HS-5 (cell line): ENCODE measurements at regions not wholly inside any gene's neighbourhood (a gene's known extent, or its start where the extent isn't known, plus 50 kb on each side); places are given as distances from the start of the nearest gene placed in this dataset.

Experiments
- DNase-seq: peaks from one replicate; pipeline ENCODE4 v3.0.0-alpha.2; 2012; ENCODE audit warnings: low read depth

DNA sequence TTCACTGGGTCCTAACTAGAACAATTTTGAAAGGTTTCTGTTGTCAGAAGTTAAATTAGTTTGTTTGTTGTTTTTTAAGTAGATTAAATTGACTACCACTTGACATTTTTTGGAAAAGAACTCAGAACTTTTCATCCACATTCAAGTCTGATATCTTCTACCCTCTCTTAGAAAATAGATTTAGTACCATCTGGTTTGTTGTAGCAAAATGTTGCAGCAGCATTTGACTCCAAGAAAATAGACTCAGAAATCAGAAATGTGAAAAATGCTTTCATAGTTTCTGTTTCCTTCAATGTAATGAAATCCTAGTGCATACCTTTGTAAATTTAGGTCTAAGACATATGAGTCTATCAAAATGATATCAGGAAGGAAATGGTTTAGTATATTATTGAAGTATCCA lies 256.3 kb upstream of the CLEC14A start:
- no peak for DNase-seq

DNA sequence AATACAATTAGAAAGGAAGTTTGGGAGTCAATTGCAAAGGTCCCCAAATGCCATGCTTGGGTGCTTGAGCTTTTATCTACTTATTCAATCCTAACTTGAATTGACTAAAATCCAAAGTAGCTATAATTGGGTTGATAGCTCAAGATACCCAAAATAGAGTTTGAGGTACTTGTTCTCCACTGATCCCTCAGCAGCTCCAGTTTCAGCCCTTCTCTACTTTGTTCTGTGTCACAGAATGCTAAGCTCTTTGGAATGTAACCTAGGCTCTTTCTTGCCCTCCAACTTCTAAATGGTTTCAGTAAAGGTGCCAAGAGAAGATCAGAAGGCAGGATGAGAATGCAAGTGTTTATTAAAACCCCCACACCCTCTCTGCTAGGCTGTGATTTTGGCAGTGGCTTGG lies 251.4 kb upstream of the CLEC14A start:
- no peak for DNase-seq

DNA sequence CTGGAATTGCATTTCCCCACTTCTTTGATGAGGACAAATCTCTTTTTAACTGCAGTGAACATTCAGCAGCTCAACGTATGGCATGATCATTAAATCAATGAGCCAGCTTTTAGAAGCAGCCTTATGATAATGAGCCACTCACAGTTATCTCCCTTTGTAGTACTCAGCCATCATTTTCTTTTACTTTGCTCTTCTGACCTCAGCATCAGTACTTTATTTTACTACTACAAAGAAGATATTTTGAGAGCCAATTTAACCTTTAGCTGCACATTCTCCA lies 250.0 kb upstream of the CLEC14A start:
- no peak for DNase-seq

DNA sequence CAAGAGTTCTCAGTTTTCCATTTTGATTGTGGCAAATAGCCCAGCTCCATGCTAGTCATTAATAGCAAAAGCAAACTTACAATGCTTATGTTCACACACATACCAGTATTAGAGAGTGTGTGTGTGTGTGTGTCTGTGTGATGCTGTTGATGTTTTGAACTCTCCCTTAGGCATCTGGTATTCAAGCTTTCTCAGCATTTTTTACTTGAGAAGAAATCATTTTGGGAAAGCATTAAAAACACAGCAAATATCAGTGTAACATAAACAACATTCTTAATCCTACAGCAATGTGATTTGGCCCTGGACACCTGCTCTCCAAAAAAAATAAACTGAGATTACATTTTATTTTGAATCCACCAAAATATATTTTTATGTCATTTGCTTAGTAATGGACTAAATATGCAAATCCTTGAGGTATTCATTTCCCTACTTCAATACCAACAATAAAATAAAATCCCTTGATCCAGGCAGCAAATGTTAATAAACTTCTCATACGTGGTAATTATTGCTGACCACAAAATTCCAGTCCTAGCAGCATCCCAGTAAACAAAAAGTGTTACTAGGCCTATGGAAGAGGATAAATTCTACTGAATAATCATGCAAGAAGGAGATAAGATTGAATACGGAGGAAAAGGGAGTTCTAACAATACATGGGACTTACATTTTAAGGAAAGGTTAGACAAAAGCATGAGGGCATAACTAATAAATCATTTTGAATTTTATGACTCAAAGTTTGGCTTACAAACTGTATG lies 249.5 kb upstream of the CLEC14A start:
- no peak for DNase-seq

DNA sequence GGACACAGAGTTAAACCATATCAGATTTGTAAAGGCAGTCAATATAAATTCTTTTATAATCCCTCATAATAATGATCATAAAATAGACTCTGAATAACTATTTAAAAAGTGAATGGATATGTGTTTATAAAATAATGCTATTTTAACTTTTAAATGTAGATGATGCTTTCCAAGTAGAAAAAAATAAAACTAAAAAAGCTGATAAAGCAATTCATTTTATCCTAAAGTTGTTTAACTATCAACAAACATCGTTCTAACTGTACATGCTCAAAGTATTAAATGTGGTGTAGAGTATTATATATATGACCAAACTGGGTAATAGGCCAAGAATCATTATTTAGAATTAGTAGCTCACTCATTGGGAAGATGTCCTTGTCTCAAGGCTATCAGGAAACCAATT lies 248.3 kb upstream of the CLEC14A start:
- DNase-seq: no peak

DNA sequence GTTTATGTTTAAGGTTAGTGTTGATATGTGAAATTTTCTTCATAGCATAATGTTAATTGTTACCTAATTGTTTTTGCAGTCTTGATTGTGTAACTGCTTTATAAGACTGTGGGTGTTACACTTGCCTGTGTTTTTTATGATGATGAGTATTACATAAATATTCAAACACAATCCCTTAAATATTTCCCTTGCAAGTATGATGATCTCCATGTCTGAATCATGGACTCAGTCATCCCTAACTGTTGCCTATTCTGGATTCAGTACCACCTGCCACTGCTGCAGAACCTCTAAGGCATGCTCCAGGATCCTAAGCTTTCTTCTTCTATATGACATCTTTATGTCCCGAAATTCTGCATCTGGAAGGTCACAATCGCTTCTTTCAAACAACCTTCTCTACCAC lies 246.3 kb upstream of the CLEC14A start:
- no peak for DNase-seq

DNA sequence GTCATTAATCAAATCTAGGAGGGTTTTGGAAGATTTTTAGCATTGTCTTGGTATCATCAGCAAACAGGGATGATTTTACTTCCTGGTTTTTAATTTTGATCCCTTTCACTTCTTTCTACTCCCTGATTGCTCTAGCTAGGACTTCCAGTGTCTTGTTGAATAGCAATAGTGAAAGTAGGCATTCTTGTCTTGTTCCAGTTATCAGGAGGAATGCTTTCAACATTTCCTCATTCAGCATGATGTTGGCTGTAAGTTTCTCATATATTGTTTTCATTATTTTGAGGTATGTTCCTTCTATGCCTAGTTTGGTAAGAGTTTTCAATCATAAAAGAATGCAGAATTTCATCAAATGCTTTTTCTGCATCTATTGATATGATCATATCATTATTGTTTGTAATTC lies 244.2 kb upstream of the CLEC14A start:
- DNase-seq: no peak

DNA sequence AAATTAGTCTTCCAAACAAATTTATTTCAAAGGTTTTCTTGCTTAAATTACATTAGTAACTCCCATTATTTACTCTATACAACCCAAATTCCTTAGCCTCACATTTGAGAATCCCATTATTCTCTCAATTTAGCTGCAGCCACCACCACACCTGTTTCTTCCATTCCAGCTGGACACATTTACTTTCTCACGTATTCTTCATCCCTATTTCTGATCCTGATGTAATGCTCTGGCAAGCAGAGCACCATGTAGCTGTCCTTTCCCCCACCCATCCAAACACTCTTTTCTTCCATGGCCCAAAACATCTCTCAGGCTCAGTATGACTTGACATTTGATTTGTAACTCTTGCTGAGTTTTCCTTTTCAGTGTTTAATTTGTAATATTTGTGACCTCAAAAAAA lies 240.2 kb upstream of the CLEC14A start:
- DNase-seq: no peak

DNA sequence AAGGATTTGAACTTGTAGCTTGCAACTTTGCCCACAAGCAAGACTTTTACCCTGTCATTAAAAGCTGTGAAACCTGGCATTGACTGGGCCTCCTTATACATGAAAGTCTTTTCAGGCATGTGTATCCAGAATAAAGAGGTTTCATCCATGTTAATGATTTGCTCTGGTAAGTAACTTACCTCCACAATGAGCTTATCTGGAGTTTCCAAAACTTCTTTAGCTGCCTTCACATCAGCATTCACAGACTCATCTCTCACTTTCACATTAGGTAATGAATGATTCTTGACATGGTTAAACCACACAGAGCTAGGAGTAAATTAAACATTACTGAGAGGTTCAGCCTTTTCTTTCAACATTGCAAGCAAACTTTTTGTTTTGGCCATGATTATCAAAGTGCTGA lies 234.4 kb upstream of the CLEC14A start:
- DNase-seq: no peak

DNA sequence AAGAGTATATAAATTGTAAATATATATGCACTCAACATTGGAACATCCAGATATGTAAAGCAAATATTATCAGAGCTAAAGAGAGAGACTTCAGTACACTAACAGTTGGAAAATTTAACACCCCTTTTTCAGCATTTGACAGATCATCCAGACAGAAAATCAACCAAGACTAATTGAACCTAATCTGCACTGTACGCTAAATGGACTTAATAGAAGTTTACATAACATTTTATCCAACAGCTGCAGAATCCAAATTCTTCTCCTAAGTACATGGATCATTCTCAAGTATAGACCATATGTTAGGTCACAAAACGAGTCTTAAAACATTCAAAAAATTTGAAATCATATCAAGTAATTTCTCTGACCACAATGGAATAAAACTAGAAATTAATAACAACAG lies 229.1 kb upstream of the CLEC14A start:
- no peak for DNase-seq

DNA sequence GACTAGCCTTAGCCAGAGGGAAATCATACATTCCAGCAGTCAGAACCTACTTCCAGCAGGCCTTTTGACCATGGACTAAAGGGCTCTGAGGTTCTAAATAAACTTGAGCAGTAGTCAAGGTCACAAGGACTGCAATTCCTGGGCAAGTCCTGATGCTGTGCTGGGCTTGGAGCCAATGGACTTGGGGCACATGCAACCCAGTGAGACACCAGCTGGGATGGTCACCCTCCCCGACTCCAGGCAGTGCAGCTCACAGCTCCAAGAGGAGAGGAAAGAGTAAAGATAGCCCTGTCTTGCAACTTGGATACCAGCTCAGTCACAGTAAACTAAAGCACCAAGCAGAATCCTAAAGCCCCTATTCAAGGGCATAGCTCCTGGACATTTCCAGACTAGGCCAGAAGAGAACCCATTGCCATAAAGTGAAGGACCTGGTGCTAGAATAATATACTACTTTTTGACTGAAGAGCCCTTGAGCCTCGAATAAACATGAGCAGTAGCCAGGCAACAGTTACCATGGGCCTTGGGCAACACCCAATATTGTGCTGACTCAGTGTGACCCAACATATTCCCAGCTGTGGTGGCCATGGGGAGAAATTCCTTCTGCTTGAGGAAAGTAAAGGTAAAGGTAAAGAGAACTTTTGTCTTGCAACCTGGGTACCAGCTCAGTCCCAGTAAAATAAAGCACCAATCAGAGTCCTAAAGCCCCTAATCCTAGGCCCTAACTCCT lies 226.2 kb upstream of the CLEC14A start:
- no peak for DNase-seq

DNA sequence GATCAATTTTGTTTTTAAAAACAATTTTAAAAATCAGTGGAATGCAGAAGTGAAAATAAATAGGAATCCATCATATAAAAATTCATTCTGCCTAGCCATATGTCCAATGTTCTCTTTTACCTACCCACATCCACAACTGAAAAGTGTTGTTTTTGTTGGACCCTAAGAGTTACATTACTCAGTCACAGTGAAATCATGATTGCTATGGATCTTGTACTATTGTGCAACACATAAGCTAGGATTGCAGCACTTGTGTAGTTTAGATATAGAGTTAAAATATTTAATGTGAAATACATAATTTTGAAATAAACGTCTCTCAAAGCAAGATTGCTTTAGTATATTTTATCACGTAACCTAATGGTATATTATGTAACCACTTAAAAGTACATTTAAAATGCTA lies 213.3 kb upstream of the CLEC14A start:
- DNase-seq: no peak

DNA sequence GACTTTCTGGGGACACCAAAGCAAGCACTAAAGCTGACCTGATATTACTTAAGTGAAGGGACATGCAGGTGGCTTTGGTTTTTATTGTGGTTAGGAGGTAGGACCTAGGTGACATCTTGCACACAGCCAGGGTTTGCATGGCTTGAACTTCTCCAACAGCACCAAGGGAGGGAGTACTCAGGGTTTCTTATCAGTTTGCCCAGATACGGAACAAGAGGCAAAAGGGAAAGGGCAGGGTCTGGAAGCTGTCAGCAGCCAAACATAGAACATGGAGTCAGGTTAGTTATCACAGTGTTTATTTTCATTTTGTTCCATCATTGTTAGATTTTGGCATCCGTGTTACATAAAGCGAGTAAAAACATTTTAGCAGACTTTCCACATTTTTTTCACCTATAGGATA lies 186.3 kb upstream of the CLEC14A start:
- no peak for DNase-seq

DNA sequence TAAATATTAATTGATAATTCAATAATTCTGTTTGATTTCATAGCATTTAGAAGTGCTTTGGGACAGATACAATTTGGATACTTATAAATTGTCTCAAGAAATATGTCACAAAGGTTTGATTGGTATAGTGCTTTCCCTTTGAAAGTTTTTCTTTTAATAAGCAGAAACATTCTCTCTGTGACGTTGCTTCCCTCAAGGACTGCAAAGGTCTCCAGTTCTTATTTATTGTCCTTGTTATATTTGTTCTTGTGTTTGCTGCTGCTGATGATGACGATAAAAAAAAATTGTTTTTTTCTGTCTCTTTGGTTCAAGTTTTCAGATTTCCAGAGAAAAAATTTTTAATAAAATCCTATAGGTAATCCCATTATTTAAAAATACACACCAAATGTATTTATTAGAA lies 176.3 kb upstream of the CLEC14A start:
- DNase-seq: no peak

DNA sequence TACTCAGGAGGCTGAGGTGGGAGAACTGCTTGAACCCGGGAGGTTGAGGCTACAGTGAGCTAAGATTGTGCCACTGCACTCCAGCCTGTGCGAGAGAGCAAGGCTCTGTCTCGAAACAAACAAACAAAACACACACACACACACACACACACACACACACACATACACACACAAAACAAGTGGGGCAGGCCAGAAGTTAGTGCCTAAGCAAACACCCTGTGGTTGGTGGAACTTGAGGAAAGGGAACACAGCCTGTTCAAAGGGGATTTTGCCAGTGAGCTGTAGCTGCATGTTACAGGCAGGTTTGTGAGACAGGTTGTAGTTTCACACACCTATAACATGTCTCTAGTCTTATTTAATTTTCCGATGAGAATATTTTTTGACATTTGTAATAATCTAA lies 175.3 kb upstream of the CLEC14A start:
- DNase-seq: no peak

DNA sequence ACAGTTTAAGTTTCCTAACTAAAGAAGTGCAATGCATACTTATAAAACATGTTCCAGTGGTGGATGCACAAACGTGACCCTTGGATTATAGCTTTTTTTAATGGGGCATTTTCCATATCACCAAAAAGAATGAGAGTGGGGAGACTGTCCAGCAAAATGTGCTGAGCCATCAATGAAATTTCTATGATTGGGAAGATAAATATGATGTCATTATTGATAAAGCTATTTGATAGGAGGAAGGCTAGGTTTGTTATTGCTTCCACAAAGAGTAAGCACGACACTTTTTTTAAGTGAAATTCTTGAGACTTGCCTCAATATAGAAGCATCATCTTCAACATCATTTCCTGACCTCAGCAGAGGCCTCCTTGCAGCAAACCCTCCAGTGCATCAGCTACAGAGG lies 174.6 kb upstream of the CLEC14A start:
- no peak for DNase-seq

DNA sequence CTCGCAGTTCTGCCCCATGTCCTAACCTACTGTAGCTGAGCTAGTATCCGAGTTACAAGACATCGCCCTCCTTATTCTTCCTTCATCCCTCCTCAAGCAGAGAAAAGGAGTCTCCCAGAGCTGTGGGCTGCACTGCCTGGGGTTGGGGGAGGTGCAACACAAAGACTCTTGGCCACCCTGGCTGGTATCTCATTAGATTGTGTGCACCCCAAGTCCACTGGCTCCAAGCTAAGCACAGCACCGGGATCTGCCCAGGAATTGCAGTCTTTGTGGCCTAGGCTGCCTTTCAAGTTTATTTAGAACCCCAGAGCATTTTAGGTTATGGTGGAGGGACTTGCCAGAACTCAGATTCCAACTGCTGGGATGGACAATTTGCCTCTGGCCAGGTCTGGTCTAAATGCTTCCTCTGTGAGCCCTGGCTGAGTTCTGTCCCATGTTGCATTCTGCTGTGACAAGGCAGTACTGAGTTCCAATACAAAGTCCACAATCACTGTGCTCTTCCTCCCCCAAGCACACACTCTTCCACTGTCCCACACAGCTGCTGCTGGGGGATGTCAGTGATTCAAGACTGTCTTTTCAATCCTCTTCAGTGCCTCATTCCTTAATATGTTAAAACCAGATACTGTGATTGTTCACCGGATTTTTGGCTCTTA lies 169.6 kb upstream of the CLEC14A start:
- DNase-seq: no peak

DNA sequence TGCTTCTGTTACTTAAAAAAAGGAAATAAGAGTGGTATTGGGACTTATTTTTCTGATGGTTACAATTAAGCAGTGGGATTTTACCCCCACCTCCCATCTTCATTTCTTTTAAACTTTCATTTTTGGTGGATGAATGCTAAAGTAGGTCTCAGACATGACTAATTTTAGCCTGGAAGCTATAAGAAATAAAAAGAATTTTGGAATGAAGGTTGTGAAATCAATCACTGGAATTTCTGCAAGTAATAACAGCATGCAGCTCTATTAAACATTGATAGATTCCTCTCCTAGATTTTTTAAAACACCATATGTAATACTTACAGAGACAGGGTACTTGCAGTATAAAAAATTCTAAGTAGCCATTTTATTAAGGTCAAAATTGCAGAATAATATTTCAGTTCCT lies 164.2 kb upstream of the CLEC14A start:
- DNase-seq: no peak

DNA sequence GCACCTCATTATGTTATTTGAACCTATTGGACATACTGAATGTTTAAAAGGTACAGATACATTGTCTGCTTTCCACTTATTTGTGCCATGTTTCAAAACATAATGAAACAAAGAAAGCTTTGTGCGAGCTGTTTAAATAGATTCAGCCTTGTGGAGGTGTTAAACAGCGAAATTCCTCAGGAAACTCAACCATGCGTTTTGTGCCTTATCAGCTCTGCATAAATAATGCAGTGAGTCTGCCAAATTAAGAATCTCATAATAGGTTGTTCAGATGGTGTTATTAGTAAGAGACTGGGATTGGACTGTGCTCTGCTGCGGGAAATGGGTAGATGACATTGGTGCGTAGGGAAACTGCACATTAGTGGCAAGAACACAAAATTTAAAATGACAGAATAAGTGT lies 163.7 kb upstream of the CLEC14A start:
- no peak for DNase-seq

DNA sequence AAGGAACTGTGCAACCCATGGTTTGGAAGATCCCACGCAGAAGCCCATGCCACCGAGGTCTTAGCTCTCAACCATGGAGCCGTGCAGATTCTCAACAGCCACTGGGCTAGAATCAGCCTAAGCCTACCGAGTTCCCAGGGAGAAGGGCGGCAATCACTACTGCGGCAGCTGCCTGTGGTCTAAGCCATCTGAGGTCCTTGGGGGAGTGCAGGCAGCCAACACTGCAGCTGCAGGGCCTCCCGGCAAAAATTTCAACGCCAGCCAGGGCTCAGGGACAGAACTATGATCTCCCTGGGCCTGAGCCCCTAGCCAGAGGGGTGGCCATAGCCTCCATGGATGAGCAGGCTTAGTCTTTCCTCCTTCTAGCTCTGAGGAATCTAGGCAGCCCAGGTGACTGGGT lies 156.8 kb upstream of the CLEC14A start:
- no peak for DNase-seq

DNA sequence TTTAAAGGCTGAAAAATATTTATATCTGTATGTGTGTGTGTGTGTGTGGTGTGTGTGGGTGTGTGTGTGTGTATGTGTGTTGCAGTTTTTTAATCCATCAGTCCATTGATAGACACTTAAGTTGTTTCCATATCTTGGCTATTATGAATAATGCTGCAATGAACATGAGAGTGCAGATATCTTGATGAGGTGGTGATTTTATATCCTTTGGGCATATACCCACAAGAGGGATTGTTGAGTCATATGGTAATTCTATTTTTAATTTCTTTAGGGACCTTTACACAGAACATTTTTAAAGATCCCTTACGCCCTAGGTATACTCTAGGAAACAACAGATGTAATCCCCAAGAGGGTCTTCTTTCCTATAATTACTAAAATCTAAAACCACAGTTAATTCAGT lies 154.5 kb upstream of the CLEC14A start:
- DNase-seq: no peak

DNA sequence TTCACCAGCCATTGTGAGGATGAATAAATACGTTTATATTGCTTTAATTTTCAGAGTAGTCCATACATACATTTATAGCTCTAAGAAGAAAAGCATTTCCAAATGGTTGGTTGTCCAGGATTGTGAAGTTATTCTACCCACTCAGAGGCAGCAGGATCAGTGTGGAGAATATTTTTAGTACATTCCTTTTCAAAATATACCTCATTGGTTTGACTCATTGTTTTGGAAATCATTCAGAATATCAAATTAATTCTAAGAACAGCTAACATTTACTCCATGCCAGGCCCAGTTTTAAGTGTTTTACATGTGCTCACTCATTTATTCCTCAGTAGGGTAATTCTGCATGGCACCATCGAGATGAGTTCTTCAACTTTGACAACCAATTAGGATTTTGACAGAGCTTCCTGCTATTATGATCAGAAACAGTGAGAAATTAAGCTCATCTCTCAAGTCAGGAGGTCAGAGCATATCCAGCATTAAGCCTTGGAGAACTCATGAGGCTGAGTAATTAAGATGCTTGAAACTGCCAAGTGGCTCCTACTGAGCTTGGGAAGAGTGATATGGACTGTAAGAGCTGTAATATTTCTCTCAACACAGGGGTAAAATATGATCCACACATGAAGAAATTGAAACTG lies 153.3 kb upstream of the CLEC14A start:
- DNase-seq: no peak
